PC-9 (cell line): ENCODE measurements at regions not wholly inside any gene's neighbourhood (a gene's known extent, or its start where the extent isn't known, plus 50 kb on each side); places are given as distances from the start of the nearest gene placed in this dataset.
"Not testable (repeated sequence)": the region's sequence is repeated elsewhere in the genome, so short reads cannot be mapped to it uniquely, and the experiment has no call there.

ENCODE experiments used
- BruUV-seq: library from RNA; stranded (reverse); fragments of 400-500 nt; replicated peaks from 2 replicates; lab custom pipeline; 2021; lab: Mats Ljungman, UMichigan
- CTCF ChIA-PET: fragments of 300-600 bp; sonication (Branson Sonifier 250); formaldehyde crosslinking; loops from one replicate; lab custom pipeline; 2022; ENCODE audit warnings: antibody characterized with exemption; lab: Charles Lee
- POLR2A ChIA-PET: fragments of 300-600 bp; sonication (Branson Sonifier 250); formaldehyde crosslinking; loops from one replicate; lab custom pipeline; 2022; ENCODE audit warnings: antibody characterized with exemption; ENCODE audit not compliant: unreplicated experiment; lab: Charles Lee
- DNase-seq, 2 experiments: peaks; one replicate each; pipeline versions ENCODE4 v3.0.0 to v3.0.0-alpha.2; 2015 to 2022; ENCODE audit warnings: mixed read lengths in 1 of 2
- H2AFZ ChIP-seq: fragments of 200-600 bp; sonication (generic); 2 replicates; pipeline ENCODE4 v1.8.1; 2017; ENCODE audit warnings: antibody characterized with exemption
- H3F3A ChIP-seq: fragments of 200-600 bp; sonication (generic); 2 replicates; pipeline ENCODE4 v1.8.1; 2017; ENCODE audit warnings: antibody characterized with exemption, mild to moderate bottlenecking, low read depth; ENCODE audit not compliant: insufficient read depth
- H3K27ac ChIP-seq: fragments of 200-600 bp; sonication (generic); 2 replicates; pipeline ENCODE4 v1.6.1; 2016; ENCODE audit warnings: mixed run types
- H3K27me3 ChIP-seq: fragments of 200-600 bp; sonication (generic); 2 replicates; pipeline ENCODE4 v1.6.1; 2016; ENCODE audit warnings: low read depth, mixed run types; ENCODE audit not compliant: insufficient read depth
- H3K36me3 ChIP-seq: fragments of 200-600 bp; sonication (generic); 2 replicates; pipeline ENCODE4 v1.6.1; 2016; ENCODE audit warnings: low read depth, mixed run types
- H3K4me1 ChIP-seq: fragments of 200-600 bp; sonication (generic); replicated peaks from 2 replicates; pipeline ENCODE4 v1.6.1; 2016; ENCODE audit warnings: mixed run types; ENCODE audit not compliant: insufficient read depth
- H3K4me2 ChIP-seq: fragments of 200-600 bp; sonication (generic); 2 replicates; pipeline ENCODE4 v1.6.1; 2017; ENCODE audit warnings: mixed run types
- H3K4me3 ChIP-seq: fragments of 200-600 bp; sonication (generic); 2 replicates; pipeline ENCODE4 v1.6.1; 2016; ENCODE audit warnings: mixed run types
- H3K79me2 ChIP-seq: fragments of 200-600 bp; sonication (generic); 2 replicates; pipeline ENCODE4 v1.6.1; 2017; ENCODE audit warnings: low read depth, mixed run types
- H3K9me2 ChIP-seq: fragments of 200-600 bp; sonication (generic); 2 replicates; pipeline ENCODE4 v1.8.1; 2017; ENCODE audit warnings: mild to moderate bottlenecking; ENCODE audit not compliant: insufficient read depth
- H3K9me3 ChIP-seq: fragments of 200-600 bp; sonication (generic); 2 replicates; pipeline ENCODE4 v1.8.1; 2016; ENCODE audit warnings: low read depth; ENCODE audit not compliant: insufficient read depth
- H4K20me1 ChIP-seq: fragments of 200-600 bp; sonication (generic); 2 replicates; pipeline ENCODE4 v1.8.1; 2017; ENCODE audit not compliant: insufficient read depth
- CTCF ChIP-seq: fragments of 200-600 bp; sonication (generic); conservative IDR thresholded peaks from 2 replicates; pipeline ENCODE4 v1.6.1; 2017; ENCODE audit warnings: mixed run types, antibody characterized with exemption, mild to moderate bottlenecking, moderate library complexity
- EZH2 ChIP-seq: fragments of 200-600 bp; sonication (generic); IDR thresholded peaks from 2 replicates; pipeline ENCODE4 v1.8.0; 2017; ENCODE audit warnings: antibody characterized with exemption, low read depth
- intact Hi-C: fragments of 100-400 bp; cut with micrococcal nuclease; formaldehyde crosslinking; loops from one replicate; pipeline ENCODE4 v1.10.0; 2022; ENCODE audit not compliant: unreplicated experiment

GRCh38 chr3:63739474-63739873 is 79.6 kb upstream of the C3orf49 start:
- BruUV-seq = no TSS peak
- Histone ChIP-seq H2AFZ (no peak overlapping the region), H3K79me2 (no peaks in the 10 kb centered on the region), H4K20me1 (no peaks in the 10 kb centered on the region), H3K4me1 (no peaks in the 10 kb centered on the region), H3K27me3 (no peaks in the 10 kb centered on the region), H3K4me2 (no peak overlapping the region), H3K4me3 (no peak overlapping the region), H3K9me3 (no peaks in the 10 kb centered on the region), H3F3A (no peaks in the 10 kb centered on the region), H3K36me3 (no peaks in the 10 kb centered on the region), H3K27ac (no peak overlapping the region), H3K9me2 (no peaks in the 10 kb centered on the region)
- ChIA-PET CTCF (no interaction called here), POLR2A (no interaction called here)
- no peak for TF ChIP-seq CTCF
- intact Hi-C loops = no loop called here
- no peak for DNase-seq

GRCh38 chr3:63740116-63740515 is 79.0 kb upstream of the C3orf49 start:
- no peak for TF ChIP-seq CTCF
- TF ChIP-seq EZH2 = no peak
- CTCF ChIA-PET = no interaction called here
- POLR2A ChIA-PET = no interaction called here
- Histone ChIP-seq H4K20me1 (no peaks in the 10 kb centered on the region), H3K4me1 (no peaks in the 10 kb centered on the region), H3K9me2 (no peaks in the 10 kb centered on the region), H3K9me3 (no peaks in the 10 kb centered on the region), H3K27ac (no peak overlapping the region), H2AFZ (no peak overlapping the region), H3K79me2 (no peaks in the 10 kb centered on the region), H3F3A (no peaks in the 10 kb centered on the region), H3K4me3 (no peak overlapping the region), H3K36me3 (no peaks in the 10 kb centered on the region), H3K27me3 (no peaks in the 10 kb centered on the region), H3K4me2 (no peak overlapping the region)
- no TSS peak for BruUV-seq
- intact Hi-C loops = no loop called here
- DNase-seq = no peak

DNA sequence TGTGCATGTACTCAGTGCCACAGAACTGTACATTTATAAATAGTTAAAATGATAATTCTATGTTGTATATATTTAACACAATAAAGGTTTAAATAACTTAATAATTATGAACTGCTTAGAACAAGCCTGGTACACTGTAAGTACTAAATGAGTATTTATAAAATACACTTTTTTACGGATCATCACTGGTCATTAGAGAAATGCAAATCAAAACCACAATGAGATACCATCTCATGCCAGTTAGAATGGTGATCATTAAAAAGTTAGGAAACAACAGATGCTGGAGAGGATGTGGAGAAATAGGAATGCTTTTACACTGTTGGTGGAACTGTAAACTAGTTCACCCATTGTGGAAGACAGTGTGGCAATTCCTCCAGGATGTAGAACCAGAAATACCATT is 74.4 kb upstream of the C3orf49 start:
- H4K20me1 ChIP-seq, H3K36me3 ChIP-seq, H3K27me3 ChIP-seq, H2AFZ ChIP-seq, DNase-seq, intact Hi-C loops, H3K79me2 ChIP-seq, H3K9me2 ChIP-seq, H3K4me1 ChIP-seq, CTCF ChIA-PET, H3K9me3 ChIP-seq, BruUV-seq, H3K4me2 ChIP-seq, H3K4me3 ChIP-seq, H3K27ac ChIP-seq, POLR2A ChIA-PET, H3F3A ChIP-seq: not testable (repeated sequence)

GRCh38 chr3:63745757-63746156 is 73.3 kb upstream of the C3orf49 start:
- Histone ChIP-seq H4K20me1 (no peaks in the 10 kb centered on the region), H3K36me3 (no peaks in the 10 kb centered on the region), H3K4me1 (no peaks in the 10 kb centered on the region), H3K27me3 (no peaks in the 10 kb centered on the region), H2AFZ (no peak overlapping the region), H3F3A (no peaks in the 10 kb centered on the region), H3K4me3 (no peak overlapping the region), H3K27ac (no peak overlapping the region), H3K9me3 (no peaks in the 10 kb centered on the region), H3K4me2 (no peak overlapping the region), H3K79me2 (no peaks in the 10 kb centered on the region), H3K9me2 (no peaks in the 10 kb centered on the region)
- POLR2A ChIA-PET = no interaction called here
- TF ChIP-seq EZH2 (no peak), CTCF (no peak)
- intact Hi-C loops = no loop called here
- no peak for DNase-seq
- no TSS peak for BruUV-seq
- CTCF ChIA-PET = no interaction called here
